ENCODE measurements at regions not wholly inside any gene's neighbourhood (a gene's known extent, or its start where the extent isn't known, plus 50 kb on each side); places are given as distances from the start of the nearest gene placed in this dataset.
A peak's percentile ranks its signal among the peaks of the same experiment; 100 is the strongest.

GRCh38 chrX:39601231-39602177 lies 496.3 kb downstream of the BCOR start:
- H2AFZ ChIP-seq (ENCODE audit: low read depth), result no peak overlapping the region
- H3K27me3 ChIP-seq (ENCODE audit: insufficient read depth), result peaks cover 7% of the 10 kb centered on the region
- no peak overlapping the region; a peak in 1 of 4 replicates for H3K27ac ChIP-seq (ENCODE audit: low read depth in 2 of 2, low read length in 1 of 2)
- no peaks in the 10 kb centered on the region for H3K79me2 ChIP-seq (ENCODE audit: insufficient read depth)
- peak; percentile 36 for DNase-seq
- 36% methylated on average over 17 of the region's 19 CpGs for WGBS (ENCODE audit: low lambda C conversion rate)
- H3K4me1 ChIP-seq (ENCODE audit: control insufficient read depth in 1 of 2, insufficient read depth in 2 of 2, low read depth in 1 of 2, low read length in 1 of 2), result peaks cover 0 to 13% of the 10 kb centered on the region in 2 experiments; a peak in 1 of 4 replicates
- no peaks in the 10 kb centered on the region for H3F3A ChIP-seq (replicated peaks; ENCODE audit: insufficient read depth)
- no peak overlapping the region for H3K4me2 ChIP-seq
- CTCF ChIA-PET, result no interaction called here
- TF ChIP-seq FOXJ3 (CRISPR knock-in tag; IDR thresholded peaks at IDR 0.05) (no peak), ZBTB33 (IDR thresholded peaks at IDR 0.05; ENCODE audit: borderline replicate concordance, low read depth) (no peak), GATA2 (CRISPR knock-in tag; IDR thresholded peaks at IDR 0.05) (no peak; the same call in 1 of the 2 replicates), TCF12 (IDR thresholded peaks at IDR 0.05) (no peak), POLR2AphosphoS5 (IDR thresholded peaks at IDR 0.05; ENCODE audit: low read depth, low read length) (no peak), MXI1 (IDR thresholded peaks at IDR 0.05; ENCODE audit: low read depth, low read length) (no peak), REST (IDR thresholded peaks at IDR 0.05; ENCODE audit: low read depth, low read length) (no peak), ELF1 (IDR thresholded peaks at IDR 0.05) (no peak), TEAD4 (IDR thresholded peaks at IDR 0.05; ENCODE audit: borderline replicate concordance, insufficient read depth) (no peak), EP300 (IDR thresholded peaks at IDR 0.05; ENCODE audit: borderline replicate concordance in 1 of 2, low read depth in 1 of 2, low read length in 1 of 2) (no peak), RAD21 (IDR thresholded peaks at IDR 0.05; ENCODE audit: low read length) (no peak), RFX5 (IDR thresholded peaks at IDR 0.05; ENCODE audit: low read length) (no peak), SMC3 (IDR thresholded peaks at IDR 0.05; ENCODE audit: low read depth, low read length) (no peak), MAX (IDR thresholded peaks at IDR 0.05; ENCODE audit: low read depth) (no peak), YY1 (IDR thresholded peaks at IDR 0.05; ENCODE audit: low read depth) (no peak), NFIC (IDR thresholded peaks at IDR 0.05; ENCODE audit: borderline replicate concordance) (no peak)
- no peaks in the 10 kb centered on the region for H3K9me2 ChIP-seq
- H3K4me3 ChIP-seq (ENCODE audit: low read depth in 2 of 2, low read length in 1 of 2), result no peak overlapping the region
- no peaks in the 10 kb centered on the region for H3K36me3 ChIP-seq (replicated peaks in 1 of 2; ENCODE audit: control insufficient read depth in 1 of 2, insufficient read depth in 2 of 2, low read length in 1 of 2)
- no peaks in the 10 kb centered on the region for H4K20me1 ChIP-seq (ENCODE audit: insufficient read depth)
- POLR2A ChIA-PET, result no interaction called here
- no peaks in the 10 kb centered on the region for H3K9me3 ChIP-seq
- no peak overlapping the region for H3K9ac ChIP-seq
